NCI-H2196 treated with DMSO at 0.1 percent for 48 hours (cell line): ENCODE measurements at regions not wholly inside any gene's neighbourhood (a gene's known extent, or its start where the extent isn't known, plus 50 kb on each side); places are given as distances from the start of the nearest gene placed in this dataset.
"Not testable (repeated sequence)": the region's sequence is repeated elsewhere in the genome, so short reads cannot be mapped to it uniquely, and the experiment has no call there.

Experiments
- DNase-seq: peaks from one replicate; lab custom pipeline; 2025; ENCODE audit not compliant: unreplicated experiment; lab: John Stamatoyannopoulos, UW

DNA sequence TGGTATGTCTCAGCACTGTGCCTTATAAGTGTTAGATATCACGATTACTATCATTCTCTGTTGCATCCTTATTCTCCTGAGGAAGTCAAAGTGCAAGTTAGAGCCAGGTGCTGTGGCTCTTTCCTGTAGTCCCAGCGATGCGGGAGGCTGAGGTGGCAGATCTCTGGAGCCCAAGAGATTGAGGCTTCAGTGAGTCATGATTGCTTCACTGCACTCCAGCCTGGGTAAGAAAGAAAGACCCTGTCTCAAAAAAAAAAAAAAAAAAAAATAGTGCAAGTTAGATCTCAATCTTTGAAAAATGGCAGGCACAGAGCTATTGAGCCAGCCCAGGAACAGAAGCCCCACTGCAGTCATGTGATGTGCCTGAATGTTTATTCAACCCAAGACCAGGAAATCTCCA, 147.8 kb upstream of the POGK start:
- DNase-seq: no peak

GRCh38 chr1:166692346-166692745, 146.9 kb upstream of the POGK start:
- no peak for DNase-seq

GRCh38 chr1:166693158-166693557, 146.1 kb upstream of the POGK start:
- no peak for DNase-seq

- no peak for DNase-seq
Observed at GRCh38 chr1:166693673-166694297, 145.5 kb upstream of the POGK start.

GRCh38 chr1:166695115-166695514, 144.2 kb upstream of the POGK start:
- DNase-seq: no peak

GRCh38 chr1:166695834-166696233, 143.4 kb upstream of the POGK start:
- not testable (repeated sequence) for DNase-seq

DNA sequence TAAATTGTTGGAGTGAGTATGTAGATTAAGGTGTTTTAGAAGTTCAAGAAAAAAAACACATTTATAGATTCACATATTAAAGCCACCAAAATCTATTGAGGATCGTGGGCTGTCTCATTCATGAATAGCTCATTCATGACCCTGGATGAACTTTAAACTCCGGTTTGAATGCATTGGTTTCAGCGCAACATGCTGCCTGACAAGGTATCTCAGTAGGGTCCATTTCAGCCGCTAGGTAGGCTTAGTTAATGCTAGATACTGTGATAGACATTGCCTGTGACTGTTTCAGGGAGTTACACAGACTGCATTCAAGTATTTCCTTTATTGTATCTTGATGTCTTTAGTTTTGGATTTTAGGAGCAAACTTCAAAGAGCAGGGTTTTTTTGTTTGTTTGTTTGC, 140.5 kb upstream of the POGK start:
- no peak for DNase-seq

DNA sequence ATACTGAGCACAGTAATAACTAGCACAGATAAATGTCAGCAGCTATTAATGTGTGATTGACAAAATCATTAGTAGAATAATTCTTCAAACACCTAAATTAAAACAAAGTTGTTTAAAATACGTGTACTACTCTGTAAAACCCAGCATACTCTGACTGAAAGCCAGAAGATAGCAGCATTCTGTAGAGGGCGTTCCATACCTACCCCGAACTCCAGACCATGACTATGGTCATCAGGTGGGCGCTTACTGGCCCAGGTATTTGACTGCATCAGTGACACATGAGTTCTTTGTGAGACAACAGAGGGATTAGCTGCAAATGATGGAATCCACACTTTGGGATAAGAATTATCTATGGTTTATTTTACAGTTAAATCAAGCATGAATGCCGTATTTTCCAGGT, 139.7 kb upstream of the POGK start:
- DNase-seq: no peak

DNA sequence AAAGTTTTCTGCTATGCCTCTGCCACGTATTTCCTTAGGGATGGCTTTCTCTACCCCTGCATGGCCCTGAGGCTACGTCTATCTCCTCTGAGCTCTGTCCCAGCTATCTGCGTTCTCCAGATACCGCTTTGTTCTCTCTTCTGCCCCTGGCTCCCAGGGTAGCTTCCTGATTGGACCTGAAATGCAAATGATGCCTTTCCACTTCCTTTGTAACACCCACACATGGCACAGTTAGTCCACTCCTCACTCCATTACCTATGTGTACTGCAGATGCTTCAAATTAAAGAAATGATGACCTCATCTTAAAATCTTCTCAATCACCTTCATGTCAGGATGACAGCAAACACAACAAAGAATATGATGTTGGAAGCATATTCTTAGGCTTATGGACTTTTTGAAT, 138.6 kb upstream of the POGK start:
- DNase-seq: no peak

- DNase-seq: no peak
Observed at GRCh38 chr1:166701603-166702100, 137.6 kb upstream of the POGK start.

DNA sequence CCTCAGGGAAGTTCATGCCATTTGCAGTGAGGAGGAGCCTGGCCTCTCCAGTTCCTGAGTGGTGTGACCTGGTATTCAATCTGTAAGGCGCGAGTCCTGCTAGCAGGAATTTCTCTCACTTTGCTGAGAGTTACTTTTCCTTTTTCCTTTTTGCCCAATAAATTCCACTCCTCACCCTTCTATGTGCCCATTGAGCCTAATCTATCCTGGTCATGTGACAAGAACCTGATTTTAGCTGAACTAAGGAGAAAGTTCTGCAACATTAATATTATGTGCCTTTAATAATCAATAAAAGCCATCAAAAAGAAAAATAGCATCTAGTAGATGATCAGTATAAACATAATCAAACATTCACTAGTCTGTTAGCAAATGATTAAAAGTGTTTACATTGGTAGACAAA, 136.1 kb upstream of the POGK start:
- no peak for DNase-seq

DNA sequence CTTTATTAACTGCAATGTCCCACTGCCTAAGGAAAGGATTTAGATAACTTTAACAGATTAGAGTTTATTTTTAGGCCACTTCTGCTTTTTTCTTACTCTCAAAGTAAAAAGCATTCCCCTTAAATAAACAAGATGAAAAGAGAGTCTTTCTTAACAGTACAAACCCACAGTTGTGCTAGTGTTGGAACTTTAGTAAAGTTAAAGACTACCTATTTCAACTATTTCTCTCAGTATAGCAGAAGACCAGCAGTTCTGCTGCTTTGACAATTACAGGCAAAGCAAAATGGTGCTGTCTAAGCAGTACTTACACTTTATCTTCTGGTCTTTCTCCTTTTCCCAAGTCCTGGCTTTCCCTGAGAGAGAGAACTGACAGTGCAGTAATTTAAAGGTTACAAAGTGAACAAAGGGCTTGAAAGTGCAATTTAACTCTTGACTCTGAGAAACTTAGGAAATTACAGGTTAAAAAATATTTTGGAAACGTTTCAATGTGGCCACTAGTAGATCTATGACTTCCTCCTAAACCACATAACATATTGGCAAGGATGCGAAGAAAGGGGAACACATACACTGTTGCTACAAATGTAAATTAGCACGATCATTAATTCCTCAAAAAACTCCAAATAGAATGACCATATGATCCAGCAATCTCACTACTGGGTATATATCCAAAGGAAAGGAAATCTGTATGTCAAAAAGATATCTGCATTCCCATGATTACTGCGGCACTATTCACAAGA, 135.4 kb upstream of the POGK start:
- no peak for DNase-seq

- no peak for DNase-seq
Observed at GRCh38 chr1:166705376-166706289, 133.6 kb upstream of the POGK start.

- no peak for DNase-seq
Observed at GRCh38 chr1:166716620-166717019, 122.7 kb upstream of the POGK start.

DNA sequence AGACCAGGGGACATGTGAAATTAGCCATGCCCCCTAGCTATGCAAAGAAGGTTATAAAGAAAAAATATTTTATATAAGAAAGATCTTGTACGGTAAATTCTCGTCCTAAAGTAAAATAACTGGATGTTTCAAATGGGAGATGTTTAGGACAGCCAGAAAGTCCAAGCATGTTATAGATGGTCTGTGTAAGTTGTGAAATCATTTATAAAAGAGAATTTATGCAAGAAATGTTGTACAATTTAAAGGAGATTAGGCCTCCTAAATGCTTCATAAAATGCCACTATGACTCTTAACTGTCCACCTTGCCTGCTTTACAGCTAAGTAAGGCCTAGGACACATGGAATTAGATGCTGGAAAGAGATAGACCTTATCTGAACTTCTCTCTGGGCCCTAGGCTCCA, 118.1 kb upstream of the POGK start:
- no peak for DNase-seq

- DNase-seq: no peak
Observed at GRCh38 chr1:166730299-166730888, 108.9 kb upstream of the POGK start.

DNA sequence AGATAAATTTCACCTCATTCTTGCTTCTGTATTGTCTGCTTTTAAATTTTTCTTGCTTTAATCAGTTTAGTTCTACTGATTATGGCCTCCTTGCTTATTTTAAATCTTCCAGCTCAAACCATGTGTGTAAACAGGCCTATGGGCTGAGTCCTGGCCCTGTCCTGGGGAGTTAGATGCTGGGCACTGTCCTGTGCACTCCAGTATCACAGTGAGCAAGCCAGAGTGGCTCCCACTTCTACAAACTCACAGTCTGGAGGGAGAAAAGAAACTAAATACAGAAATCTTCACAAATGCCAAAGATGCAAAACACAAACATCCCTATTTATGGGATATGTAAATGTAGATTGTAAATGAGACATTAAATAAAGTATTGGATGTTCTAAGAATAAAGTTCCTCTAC, 101.1 kb upstream of the POGK start:
- no peak for DNase-seq

GRCh38 chr1:166738873-166739272, 100.4 kb upstream of the POGK start:
- DNase-seq: no peak

DNA sequence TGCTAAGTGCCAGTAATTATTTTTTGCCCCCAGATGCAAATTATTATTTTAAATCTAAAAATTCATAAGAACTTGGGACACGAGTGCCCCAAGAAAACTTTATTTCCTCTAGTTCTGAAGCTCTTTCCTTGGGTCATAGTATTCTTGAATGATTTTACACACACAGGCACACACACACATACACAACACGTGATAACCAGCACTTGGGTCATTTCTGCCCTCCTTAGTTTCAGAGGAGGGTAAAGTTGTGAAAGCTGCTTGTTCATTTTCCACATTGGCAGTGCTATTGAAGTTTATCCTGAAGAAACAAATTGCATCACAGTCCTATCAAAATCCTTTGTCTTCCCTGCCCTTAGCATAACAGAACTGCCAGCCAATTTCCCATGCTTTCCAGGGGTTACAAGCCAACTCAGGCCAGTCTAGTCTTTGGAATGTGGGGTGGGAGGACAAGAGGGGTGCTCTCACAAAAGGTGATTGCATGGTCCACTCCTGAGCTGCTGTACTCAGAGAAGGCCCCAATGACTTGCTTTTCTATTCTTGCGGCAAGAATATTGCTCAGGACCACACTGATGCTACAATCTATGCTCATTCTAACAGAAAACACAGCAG, 98.5 kb upstream of the POGK start:
- no peak for DNase-seq

DNA sequence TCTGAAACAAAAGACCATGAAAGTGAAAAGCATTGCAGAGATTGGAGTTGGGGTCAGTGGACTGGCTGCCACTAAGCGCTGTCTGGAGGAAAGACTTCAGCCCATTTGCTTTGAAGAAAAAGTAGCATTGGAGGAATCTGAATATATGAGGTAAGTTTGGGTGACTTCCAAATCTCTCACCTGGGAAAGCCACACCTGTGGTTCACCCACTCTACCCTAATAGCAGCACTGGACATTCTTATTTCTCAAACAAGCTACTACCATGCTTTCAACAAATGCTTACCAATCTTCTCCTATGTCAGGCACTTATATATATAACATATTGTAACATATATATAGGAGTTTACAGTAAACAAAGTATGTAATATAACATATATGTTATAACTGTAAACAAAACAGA, 76.0 kb upstream of the POGK start:
- DNase-seq: no peak

DNA sequence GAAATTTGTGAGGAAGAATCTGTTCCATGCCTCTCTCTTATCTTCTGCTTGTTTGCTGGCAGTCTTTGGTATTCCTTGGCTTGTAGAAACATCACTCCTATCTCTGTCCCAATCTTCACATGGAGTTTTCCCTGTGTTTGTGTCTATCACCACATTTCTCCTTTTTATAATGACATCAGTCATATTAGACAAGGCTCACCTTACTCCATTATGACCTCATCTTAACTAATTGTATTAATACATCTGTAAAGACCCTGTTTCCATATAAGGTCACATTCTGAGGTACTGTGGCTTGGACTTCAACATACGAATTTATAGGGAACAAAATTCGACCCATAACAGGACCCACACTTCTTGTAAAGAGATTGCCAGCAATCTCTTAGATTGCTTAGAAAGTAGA, 72.3 kb upstream of the POGK start:
- DNase-seq: no peak
